NCI-H2227 (cell line): ENCODE measurements at regions not wholly inside any gene's neighbourhood (a gene's known extent, or its start where the extent isn't known, plus 50 kb on each side); places are given as distances from the start of the nearest gene placed in this dataset.
"Not testable (repeated sequence)": the region's sequence is repeated elsewhere in the genome, so short reads cannot be mapped to it uniquely, and the experiment has no call there.

ENCODE experiments used
- DNase-seq: peaks from one replicate; lab custom pipeline; 2025; ENCODE audit not compliant: unreplicated experiment; lab: John Stamatoyannopoulos, UW

GRCh38 chr13:18995259-18995873 lies 186.3 kb downstream of the TUBA3C start:
- DNase-seq: no peak

- DNase-seq: no peak
Observed at GRCh38 chr13:18993884-18994660, 187.6 kb downstream of the TUBA3C start.

- DNase-seq: no peak
Observed at GRCh38 chr13:18992791-18993190, 188.8 kb downstream of the TUBA3C start.

- no peak for DNase-seq
Observed at GRCh38 chr13:18991060-18991459, 190.6 kb downstream of the TUBA3C start.

GRCh38 chr13:18978447-18978846 lies 203.2 kb downstream of the TUBA3C start:
- DNase-seq: no peak

- DNase-seq: no peak
Observed at GRCh38 chr13:18977857-18978256, 203.8 kb downstream of the TUBA3C start.

- DNase-seq: no peak
Observed at GRCh38 chr13:18971576-18972219, 209.9 kb downstream of the TUBA3C start.

- no peak for DNase-seq
Observed at GRCh38 chr13:18965347-18965855, 216.2 kb downstream of the TUBA3C start.

GRCh38 chr13:18964942-18965341 lies 216.7 kb downstream of the TUBA3C start:
- DNase-seq: no peak

GRCh38 chr13:18963684-18964083 lies 217.9 kb downstream of the TUBA3C start:
- not testable (repeated sequence) for DNase-seq

- DNase-seq: no peak
Observed at GRCh38 chr13:18962168-18962734, 219.4 kb downstream of the TUBA3C start.

- DNase-seq: no peak
Observed at GRCh38 chr13:18961383-18962117, 220.1 kb downstream of the TUBA3C start.

GRCh38 chr13:18960637-18961227 lies 220.9 kb downstream of the TUBA3C start:
- no peak for DNase-seq

GRCh38 chr13:18959996-18960395 lies 221.6 kb downstream of the TUBA3C start:
- DNase-seq: no peak

- DNase-seq: no peak
Observed at GRCh38 chr13:18959229-18959628, 222.4 kb downstream of the TUBA3C start.

- DNase-seq: no peak
Observed at GRCh38 chr13:18956473-18957078, 225.0 kb downstream of the TUBA3C start.

GRCh38 chr13:18954254-18954653 lies 227.4 kb downstream of the TUBA3C start:
- no peak for DNase-seq

GRCh38 chr13:18953139-18953930 lies 228.3 kb downstream of the TUBA3C start:
- no peak for DNase-seq
